Testis (tissue), 2 donors: ENCODE measurements at regions not wholly inside any gene's neighbourhood (a gene's known extent, or its start where the extent isn't known, plus 50 kb on each side); places are given as distances from the start of the nearest gene placed in this dataset.

Experiments used
- POLR2A ChIP-seq: fragments of 450-650 bp; IDR thresholded peaks from one replicate; pipeline ENCODE4 v1.6.1; 2017; ENCODE audit warnings: antibody characterized with exemption, mild to moderate bottlenecking, moderate library complexity
- TF ChIP-seq, protein P1 (sequence below), 3 experiments: fragments of 450-650 bp in 2 of 3; fragments of 200-600 bp in 1 of 3; sonication (generic) in 1 of 3; IDR thresholded peaks; one replicate each; pipeline ENCODE4 v1.5.1; 2016 to 2019; ENCODE audit warnings: antibody characterized with exemption in 3 of 3, mild to moderate bottlenecking in 2 of 3, moderate library complexity in 1 of 3

- TF ChIP-seq, protein P1, sequence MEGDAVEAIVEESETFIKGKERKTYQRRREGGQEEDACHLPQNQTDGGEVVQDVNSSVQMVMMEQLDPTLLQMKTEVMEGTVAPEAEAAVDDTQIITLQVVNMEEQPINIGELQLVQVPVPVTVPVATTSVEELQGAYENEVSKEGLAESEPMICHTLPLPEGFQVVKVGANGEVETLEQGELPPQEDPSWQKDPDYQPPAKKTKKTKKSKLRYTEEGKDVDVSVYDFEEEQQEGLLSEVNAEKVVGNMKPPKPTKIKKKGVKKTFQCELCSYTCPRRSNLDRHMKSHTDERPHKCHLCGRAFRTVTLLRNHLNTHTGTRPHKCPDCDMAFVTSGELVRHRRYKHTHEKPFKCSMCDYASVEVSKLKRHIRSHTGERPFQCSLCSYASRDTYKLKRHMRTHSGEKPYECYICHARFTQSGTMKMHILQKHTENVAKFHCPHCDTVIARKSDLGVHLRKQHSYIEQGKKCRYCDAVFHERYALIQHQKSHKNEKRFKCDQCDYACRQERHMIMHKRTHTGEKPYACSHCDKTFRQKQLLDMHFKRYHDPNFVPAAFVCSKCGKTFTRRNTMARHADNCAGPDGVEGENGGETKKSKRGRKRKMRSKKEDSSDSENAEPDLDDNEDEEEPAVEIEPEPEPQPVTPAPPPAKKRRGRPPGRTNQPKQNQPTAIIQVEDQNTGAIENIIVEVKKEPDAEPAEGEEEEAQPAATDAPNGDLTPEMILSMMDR (IDR thresholded peaks at IDR 0.05) = no peak
- no peak for TF ChIP-seq POLR2A
Observed at GRCh38 chrX:114152801-114153200, 431.1 kb upstream of the HTR2C start.
